Esophagus muscularis mucosa (tissue), 3 donors: ENCODE measurements at regions not wholly inside any gene's neighbourhood (a gene's known extent, or its start where the extent isn't known, plus 50 kb on each side); places are given as distances from the start of the nearest gene placed in this dataset.

Experiments
- EP300 ChIP-seq: sonication (generic); formaldehyde crosslinking; IDR thresholded peaks from one replicate; pipeline ENCODE4 v1.6.1; 2017; ENCODE audit warnings: antibody characterized with exemption
- TF ChIP-seq, protein P1 (sequence below), 3 experiments: fragments of 200-600 bp in 2 of 3; fragments of 450-650 bp in 1 of 3; sonication (generic) in 2 of 3; IDR thresholded peaks; one replicate each; pipeline ENCODE4 v1.5.1; 2017 to 2019; ENCODE audit warnings: antibody characterized with exemption in 3 of 3, mild to moderate bottlenecking in 2 of 3, moderate library complexity in 1 of 3

DNA sequence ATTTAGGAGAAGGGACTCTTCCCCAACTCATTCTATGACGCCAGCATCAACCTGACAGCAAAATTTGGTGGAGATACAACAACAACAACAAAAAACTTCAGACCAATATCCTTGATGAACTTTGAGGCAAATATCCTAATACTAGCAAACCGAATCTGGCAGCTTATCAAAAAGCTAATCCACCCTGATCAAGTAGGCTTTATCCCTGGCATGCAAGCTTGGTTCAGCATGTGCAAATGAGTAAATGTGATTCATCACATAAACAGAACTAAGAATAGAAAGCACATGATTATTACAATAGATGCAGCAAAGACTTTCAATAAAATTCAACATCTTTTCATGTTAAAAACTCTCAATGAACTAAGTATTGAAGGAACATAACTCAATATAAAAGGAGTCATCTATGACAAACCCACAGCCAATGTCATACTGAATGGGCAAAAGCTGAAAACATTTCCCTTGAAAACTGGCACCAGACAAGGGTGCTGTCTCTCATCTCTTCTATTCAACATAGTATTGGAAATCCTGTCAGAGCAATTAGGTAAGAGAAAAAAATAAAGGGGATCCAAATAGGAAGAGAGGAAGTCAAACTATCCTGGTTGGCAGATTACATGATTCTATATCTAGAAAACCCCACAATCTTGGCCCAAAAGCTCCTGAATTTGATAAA lies 233.3 kb downstream of the CCDC59 start:
- TF ChIP-seq EP300 = peak; percentile 12
- TF ChIP-seq, protein P1, sequence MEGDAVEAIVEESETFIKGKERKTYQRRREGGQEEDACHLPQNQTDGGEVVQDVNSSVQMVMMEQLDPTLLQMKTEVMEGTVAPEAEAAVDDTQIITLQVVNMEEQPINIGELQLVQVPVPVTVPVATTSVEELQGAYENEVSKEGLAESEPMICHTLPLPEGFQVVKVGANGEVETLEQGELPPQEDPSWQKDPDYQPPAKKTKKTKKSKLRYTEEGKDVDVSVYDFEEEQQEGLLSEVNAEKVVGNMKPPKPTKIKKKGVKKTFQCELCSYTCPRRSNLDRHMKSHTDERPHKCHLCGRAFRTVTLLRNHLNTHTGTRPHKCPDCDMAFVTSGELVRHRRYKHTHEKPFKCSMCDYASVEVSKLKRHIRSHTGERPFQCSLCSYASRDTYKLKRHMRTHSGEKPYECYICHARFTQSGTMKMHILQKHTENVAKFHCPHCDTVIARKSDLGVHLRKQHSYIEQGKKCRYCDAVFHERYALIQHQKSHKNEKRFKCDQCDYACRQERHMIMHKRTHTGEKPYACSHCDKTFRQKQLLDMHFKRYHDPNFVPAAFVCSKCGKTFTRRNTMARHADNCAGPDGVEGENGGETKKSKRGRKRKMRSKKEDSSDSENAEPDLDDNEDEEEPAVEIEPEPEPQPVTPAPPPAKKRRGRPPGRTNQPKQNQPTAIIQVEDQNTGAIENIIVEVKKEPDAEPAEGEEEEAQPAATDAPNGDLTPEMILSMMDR (IDR thresholded peaks at IDR 0.05) = no peak
